HUES48 (cell line): ENCODE measurements at regions not wholly inside any gene's neighbourhood (a gene's known extent, or its start where the extent isn't known, plus 50 kb on each side); places are given as distances from the start of the nearest gene placed in this dataset.
A peak's percentile ranks its signal among the peaks of the same experiment; 100 is the strongest.

ENCODE experiments used
- H3K27ac ChIP-seq: one replicate; pipeline ENCODE4 v1.7.0; 2013; ENCODE audit warnings: low read depth, low read length, inconsistent platforms
- H3K27me3 ChIP-seq: 2 replicates; pipeline ENCODE4 v1.6.1; 2013; ENCODE audit warnings: mild to moderate bottlenecking, low read length; ENCODE audit not compliant: control insufficient read depth, insufficient read depth
- H3K36me3 ChIP-seq: 2 replicates; pipeline ENCODE4 v1.6.1; 2013; ENCODE audit warnings: low read length; ENCODE audit not compliant: control insufficient read depth, insufficient read depth
- H3K4me1 ChIP-seq: 2 replicates; pipeline ENCODE4 v1.6.1; 2013; ENCODE audit warnings: mild to moderate bottlenecking, low read length; ENCODE audit not compliant: control insufficient read depth, insufficient read depth
- H3K4me3 ChIP-seq: 2 replicates; pipeline ENCODE4 v1.5.1; 2013; ENCODE audit warnings: mild to moderate bottlenecking, low read depth, low read length
- H3K9ac ChIP-seq: 2 replicates; pipeline ENCODE4 v1.6.1; 2013; ENCODE audit warnings: mild to moderate bottlenecking, low read depth, low read length, moderate library complexity
- H3K9me3 ChIP-seq: 2 replicates; pipeline ENCODE4 v1.6.1; 2013; ENCODE audit warnings: low read length; ENCODE audit not compliant: control insufficient read depth, insufficient read depth

DNA sequence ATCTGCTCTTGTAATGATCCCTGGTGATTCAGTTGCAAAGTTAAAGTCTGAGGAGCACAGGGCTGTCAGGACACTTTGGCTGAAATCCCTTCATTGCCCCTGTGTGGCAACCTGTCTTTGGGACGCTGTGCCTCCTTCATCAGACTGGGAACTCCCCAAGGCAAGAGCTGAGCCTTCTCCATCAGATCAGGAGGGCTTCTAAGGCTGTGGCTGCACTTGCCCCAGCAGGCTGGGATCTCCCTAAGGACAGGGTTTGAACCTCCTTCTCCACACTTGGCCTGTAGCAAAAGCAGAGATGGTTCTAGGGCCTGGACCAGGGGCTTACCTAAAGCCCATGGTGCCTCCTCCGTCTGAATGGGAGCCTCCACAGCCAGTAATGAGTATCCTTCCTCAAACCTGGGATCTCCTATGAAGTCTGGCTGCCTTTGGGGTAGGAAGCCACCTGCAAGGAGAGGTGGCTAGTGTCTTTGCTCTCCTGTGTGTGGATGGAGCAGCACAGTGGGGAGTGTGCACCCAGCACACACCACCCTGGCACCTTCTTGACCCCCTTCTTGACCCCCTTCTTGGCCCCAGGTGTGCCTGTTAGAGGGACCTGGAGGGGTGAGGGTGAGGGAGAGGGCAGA lies 79.0 kb upstream of the NKD1 start:
- Histone ChIP-seq H3K27me3 (peaks cover 49% of the 10 kb centered on the region), H3K27ac (no peak overlapping the region), H3K36me3 (no peaks in the 10 kb centered on the region), H3K9ac (no peak overlapping the region), H3K9me3 (no peaks in the 10 kb centered on the region), H3K4me1 (peaks cover 16% of the 10 kb centered on the region), H3K4me3 (no peak overlapping the region)

- H3K27me3 ChIP-seq = peaks cover 54% of the 10 kb centered on the region
- no peak overlapping the region for H3K27ac ChIP-seq
- no peaks in the 10 kb centered on the region for H3K36me3 ChIP-seq
- peak overlapping the region; percentile 50 for H3K4me3 ChIP-seq
- H3K9ac ChIP-seq = no peak overlapping the region
- peaks cover 19% of the 10 kb centered on the region for H3K4me1 ChIP-seq
- H3K9me3 ChIP-seq = no peaks in the 10 kb centered on the region
These were observed 79.5 kb upstream of the NKD1 start for GRCh38 chr16:50468749-50469078.

DNA sequence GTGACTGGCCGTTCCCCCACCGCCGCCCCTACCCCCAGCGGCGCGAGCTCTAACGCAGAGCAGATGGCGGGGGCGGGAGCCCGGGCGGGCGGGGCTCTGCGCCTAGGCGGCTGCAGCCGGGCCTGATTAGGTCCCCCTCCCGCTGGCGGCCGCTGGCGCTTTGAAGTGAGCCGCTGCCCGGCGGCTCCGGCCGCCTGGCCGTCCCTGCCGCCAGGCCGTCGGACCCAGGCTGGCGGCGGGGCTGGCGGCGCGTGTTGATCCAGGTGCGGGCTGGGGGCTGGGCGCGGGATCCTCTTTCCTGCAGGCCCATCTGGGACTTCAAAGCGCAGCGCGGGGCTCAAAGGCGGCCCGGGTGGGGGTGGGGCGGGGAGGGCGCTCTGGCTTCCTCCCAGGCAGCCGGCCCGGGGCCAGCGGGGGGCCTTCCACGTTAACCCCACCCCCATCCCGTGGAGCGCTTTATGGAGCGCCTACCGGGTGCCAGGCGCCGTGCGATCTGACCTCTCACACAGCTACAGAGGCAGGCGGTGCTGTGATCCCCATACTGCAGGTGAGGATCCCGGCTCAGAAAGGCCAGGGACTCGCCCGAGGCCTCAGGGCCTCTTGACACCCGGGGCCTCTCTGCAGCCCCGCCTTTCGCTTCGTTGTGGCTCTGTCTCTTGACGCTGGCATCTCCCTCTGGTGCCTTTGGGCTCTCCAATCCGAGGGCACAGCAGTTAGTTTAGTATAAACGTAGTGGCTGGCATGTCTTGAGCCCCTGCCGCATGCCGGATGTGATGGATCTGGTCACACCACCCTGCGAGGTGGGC lies 80.0 kb upstream of the NKD1 start:
- Histone ChIP-seq H3K9ac (no peak overlapping the region), H3K36me3 (no peaks in the 10 kb centered on the region), H3K4me1 (peaks cover 25% of the 10 kb centered on the region), H3K9me3 (no peaks in the 10 kb centered on the region), H3K27me3 (peaks cover 58% of the 10 kb centered on the region), H3K27ac (peak overlapping the region; percentile 23), H3K4me3 (peak overlapping the region; percentile 50)

DNA sequence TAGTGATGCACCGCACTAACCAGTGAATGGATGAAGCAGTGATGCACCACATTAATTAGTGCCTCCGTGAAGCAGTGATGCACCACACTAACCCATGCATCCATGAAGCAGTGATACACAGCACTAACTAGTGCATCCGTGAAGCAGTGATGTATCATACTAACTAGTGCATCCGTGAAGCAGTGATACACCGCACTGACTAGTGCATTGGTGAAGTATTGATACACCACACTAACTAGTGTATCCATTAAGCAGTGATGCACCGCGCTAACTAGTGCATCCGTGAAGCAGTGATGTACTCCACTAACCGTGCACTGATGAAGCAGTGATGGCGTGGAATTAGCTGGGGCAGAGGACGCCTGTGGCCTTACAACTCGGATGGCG lies 80.6 kb upstream of the NKD1 start:
- Histone ChIP-seq H3K27ac (no peak overlapping the region), H3K27me3 (peaks cover 58% of the 10 kb centered on the region), H3K4me3 (peak overlapping the region; percentile 44)

DNA sequence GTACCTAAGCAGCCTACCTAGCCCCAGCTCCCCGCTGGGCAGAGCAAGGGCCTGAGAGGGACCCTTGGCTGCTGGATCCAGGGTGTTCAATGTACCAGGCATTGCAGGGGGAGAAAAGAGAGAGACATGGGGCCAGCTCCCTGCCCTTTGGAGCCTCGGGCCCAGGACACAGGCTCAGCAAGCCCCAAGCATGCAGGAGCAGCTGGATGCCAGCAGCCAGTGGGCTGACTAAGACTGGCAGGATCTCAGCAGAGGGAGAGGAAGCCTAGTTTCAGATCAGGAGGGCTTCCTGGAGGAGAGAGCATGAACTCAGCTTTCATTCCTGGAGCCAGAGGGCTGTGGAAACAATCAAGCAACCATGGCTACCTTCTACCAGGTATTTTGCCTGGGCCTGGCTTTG lies 82.0 kb upstream of the NKD1 start:
- H3K27ac ChIP-seq = no peak overlapping the region
- H3K4me1 ChIP-seq = peaks cover 31% of the 10 kb centered on the region
- H3K36me3 ChIP-seq = no peaks in the 10 kb centered on the region
- H3K4me3 ChIP-seq = no peak overlapping the region
- H3K27me3 ChIP-seq = peaks cover 58% of the 10 kb centered on the region
- H3K9me3 ChIP-seq = no peaks in the 10 kb centered on the region
- H3K9ac ChIP-seq = no peak overlapping the region

More for the DNA sequence above, 80.6 kb upstream of the NKD1 start:
- no peaks in the 10 kb centered on the region for H3K9me3 ChIP-seq
- no peaks in the 10 kb centered on the region for H3K36me3 ChIP-seq
- H3K9ac ChIP-seq = no peak overlapping the region
- peaks cover 31% of the 10 kb centered on the region for H3K4me1 ChIP-seq

GRCh38 chr16:50464325-50465290 lies 83.6 kb upstream of the NKD1 start:
- Histone ChIP-seq H3K27me3 (peaks cover 55% of the 10 kb centered on the region), H3K4me1 (peaks cover 38% of the 10 kb centered on the region), H3K9me3 (no peaks in the 10 kb centered on the region), H3K36me3 (no peaks in the 10 kb centered on the region), H3K9ac (no peak overlapping the region), H3K4me3 (no peak overlapping the region), H3K27ac (no peak overlapping the region)

GRCh38 chr16:50463581-50464324 lies 84.4 kb upstream of the NKD1 start:
- H3K4me3 ChIP-seq = no peak overlapping the region
- peaks cover 41% of the 10 kb centered on the region for H3K4me1 ChIP-seq
- no peaks in the 10 kb centered on the region for H3K9me3 ChIP-seq
- no peaks in the 10 kb centered on the region for H3K36me3 ChIP-seq
- H3K27ac ChIP-seq = no peak overlapping the region
- H3K9ac ChIP-seq = no peak overlapping the region
- H3K27me3 ChIP-seq = peaks cover 47% of the 10 kb centered on the region

DNA sequence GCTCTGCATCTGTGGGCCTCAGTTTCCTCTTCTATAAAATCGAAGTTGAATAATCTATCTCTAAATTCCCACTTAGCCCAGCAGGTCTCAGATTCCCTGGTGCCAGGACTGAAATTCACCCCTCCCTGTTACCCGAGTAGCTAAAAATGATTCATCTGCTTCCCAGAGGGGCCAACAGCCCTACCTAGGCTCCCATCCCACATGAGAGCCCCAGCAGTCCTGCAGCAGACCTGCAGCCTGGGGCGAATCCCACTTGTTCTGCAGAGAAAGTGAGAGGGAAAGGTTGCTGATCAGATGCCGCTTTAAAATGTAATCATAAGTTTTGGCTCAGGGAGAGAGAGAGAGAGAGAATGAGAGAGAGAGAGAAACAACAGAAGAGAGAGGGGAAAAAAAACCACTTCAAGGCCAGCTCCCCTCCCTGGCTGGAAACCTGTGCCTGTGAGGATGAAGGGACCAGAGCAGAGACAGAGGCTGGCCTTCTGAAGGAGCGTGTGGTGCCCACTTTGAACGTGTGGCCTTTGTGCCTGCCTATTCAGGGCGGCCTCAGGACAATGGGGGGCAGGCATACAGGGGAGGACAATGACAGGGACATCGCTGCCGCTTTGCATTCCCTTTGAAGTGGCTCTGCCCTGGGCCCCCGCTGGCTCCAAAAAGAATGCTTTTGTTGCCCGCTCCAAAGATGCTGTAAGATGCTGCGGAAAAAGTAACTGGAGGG lies 85.2 kb upstream of the NKD1 start:
- Histone ChIP-seq H3K36me3 (no peaks in the 10 kb centered on the region), H3K9ac (no peak overlapping the region), H3K27me3 (peaks cover 41% of the 10 kb centered on the region), H3K9me3 (no peaks in the 10 kb centered on the region), H3K4me3 (no peak overlapping the region), H3K4me1 (peaks cover 43% of the 10 kb centered on the region), H3K27ac (peak overlapping the region; percentile 26)

DNA sequence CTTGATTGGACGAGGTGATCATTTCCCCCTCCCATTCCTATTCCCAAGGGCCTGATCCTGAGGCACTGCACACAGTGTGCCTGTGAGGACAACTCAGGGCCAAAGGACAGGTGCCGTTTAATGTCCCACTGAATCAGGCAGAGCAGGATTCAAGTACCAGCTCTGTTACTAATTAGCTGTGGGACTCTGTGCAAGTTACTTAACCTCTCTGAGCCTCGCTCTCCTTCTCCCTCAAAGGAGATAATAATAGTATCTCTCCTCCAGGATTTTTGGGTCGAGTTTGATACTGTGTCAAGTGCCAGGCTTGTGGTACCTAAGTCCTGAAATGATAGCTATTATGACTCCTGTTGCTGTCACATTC lies 86.8 kb upstream of the NKD1 start:
- H3K4me1 ChIP-seq = peaks cover 42% of the 10 kb centered on the region
- no peak overlapping the region for H3K27ac ChIP-seq
- no peak overlapping the region for H3K4me3 ChIP-seq
- H3K36me3 ChIP-seq = no peaks in the 10 kb centered on the region
- peaks cover 27% of the 10 kb centered on the region for H3K27me3 ChIP-seq
- H3K9me3 ChIP-seq = no peaks in the 10 kb centered on the region
- no peak overlapping the region for H3K9ac ChIP-seq
